GM12873 (cell line): ENCODE measurements at regions not wholly inside any gene's neighbourhood (a gene's known extent, or its start where the extent isn't known, plus 50 kb on each side); places are given as distances from the start of the nearest gene placed in this dataset.

Experiments
- CTCF ChIP-seq: IDR thresholded peaks from 2 replicates; pipeline ENCODE4 v1.5.1; 2012; ENCODE audit warnings: low read depth, mild to moderate bottlenecking, moderate library complexity, low read length, control low read depth; ENCODE audit not compliant: insufficient read depth; ENCODE audit errors: missing control alignments

GRCh38 chr9:115988701-115989100, 164.9 kb upstream of the PAPPA start:
- no peak for TF ChIP-seq CTCF

- no peak for TF ChIP-seq CTCF
Measured at GRCh38 chr9:115989831-115990230, 163.8 kb upstream of the PAPPA start.

GRCh38 chr9:115992834-115993233, 160.8 kb upstream of the PAPPA start:
- TF ChIP-seq CTCF: peak; percentile 8

- no peak for TF ChIP-seq CTCF
Measured at GRCh38 chr9:115997923-115998322, 155.7 kb upstream of the PAPPA start.

GRCh38 chr9:115998666-115999065, 154.9 kb upstream of the PAPPA start:
- TF ChIP-seq CTCF: no peak

GRCh38 chr9:115999498-115999897, 154.1 kb upstream of the PAPPA start:
- no peak for TF ChIP-seq CTCF

GRCh38 chr9:116000748-116001329, 152.8 kb upstream of the PAPPA start:
- TF ChIP-seq CTCF: peak; percentile 60
